Lower leg skin (tissue), 4 donors: ENCODE measurements at regions not wholly inside any gene's neighbourhood (a gene's known extent, or its start where the extent isn't known, plus 50 kb on each side); places are given as distances from the start of the nearest gene placed in this dataset.
"Not testable (repeated sequence)": the region's sequence is repeated elsewhere in the genome, so short reads cannot be mapped to it uniquely, and the experiment has no call there.

Source experiments
- DNase-seq, 2 donors: peaks; one replicate each; pipeline ENCODE4 v3.0.0-alpha.2; 2019; ENCODE audit warnings: low spot score in 2 of 2
- H3K4me3 ChIP-seq: fragments of 200-600 bp; sonication (generic); 2 replicates; pipeline ENCODE4 v1.5.1; 2017; ENCODE audit warnings: mild to moderate bottlenecking, low read depth; ENCODE audit not compliant: poor library complexity, severe bottlenecking
- CTCF ChIP-seq, 3 donors: fragments of 450-650 bp; IDR thresholded peaks; one replicate each; pipeline ENCODE4 v1.5.1; 2016; ENCODE audit warnings: antibody characterized with exemption in 3 of 3, mild to moderate bottlenecking in 3 of 3, moderate library complexity in 2 of 3
- POLR2A ChIP-seq, 2 donors: fragments of 450-650 bp; IDR thresholded peaks; one replicate each; pipeline ENCODE4 v1.6.1; 2016 to 2017; ENCODE audit warnings: antibody characterized with exemption in 2 of 2, mild to moderate bottlenecking in 1 of 2, moderate library complexity in 1 of 2
- WGBS, 2 donors: methylation state at CpG; one replicate each; pipeline ENCODE4 v1.1.5; 2018; 5-methylcytosine and 5-hydroxymethylcytosine counted together
- intact Hi-C: fragments of 100-400 bp; cut with DNase I; formaldehyde crosslinking; loops from one replicate; pipeline ENCODE4 v1.15.0; 2023; ENCODE audit warnings: low total_unique reads

- WGBS, 2 donors: 0 to 47% methylated on average over 1 of the region's 1 CpG
- intact Hi-C loops: no loop called here
- DNase-seq: no peak
- H3K4me3 ChIP-seq: no peak overlapping the region
- TF ChIP-seq POLR2A (IDR thresholded peaks at IDR 0.05) (no peak), CTCF (IDR thresholded peaks at IDR 0.05) (no peak)
These were observed 268.6 kb upstream of the PCDH18 start for GRCh38 chr4:137800861-137801260.

- TF ChIP-seq POLR2A (IDR thresholded peaks at IDR 0.05) (no peak), CTCF (IDR thresholded peaks at IDR 0.05) (no peak)
- intact Hi-C loops: no loop called here
- 20 to 22% methylated on average over 6 of the region's 6 CpGs for WGBS, 2 donors
- no peak for DNase-seq
- H3K4me3 ChIP-seq: no peak overlapping the region
These were observed 262.5 kb upstream of the PCDH18 start for GRCh38 chr4:137794764-137795254.

GRCh38 chr4:137789263-137789662, 257.0 kb upstream of the PCDH18 start:
- intact Hi-C loops: not testable (repeated sequence)

GRCh38 chr4:137783923-137784322, 251.6 kb upstream of the PCDH18 start:
- H3K4me3 ChIP-seq, intact Hi-C loops, DNase-seq: not testable (repeated sequence)
- WGBS, 2 donors: 79 to 96% methylated on average over 6 to 7 of the region's 7 CpGs

More at GRCh38 chr4:137789263-137789662, 257.0 kb upstream of the PCDH18 start:
- WGBS, 2 donors: 66 to 74% methylated on average over 3 of the region's 3 CpGs
- not testable (repeated sequence) for H3K4me3 ChIP-seq, DNase-seq

GRCh38 chr4:137775701-137776100, 243.4 kb upstream of the PCDH18 start:
- no peak for TF ChIP-seq POLR2A (IDR thresholded peaks at IDR 0.05)
- intact Hi-C loops: no loop called here
- DNase-seq: no peak
- no peak overlapping the region for H3K4me3 ChIP-seq
- 65% methylated on average over 3 of the region's 3 CpGs for WGBS, 2 donors

GRCh38 chr4:137774501-137774900, 242.2 kb upstream of the PCDH18 start:
- DNase-seq: no peak
- intact Hi-C loops: no loop called here
- no peak overlapping the region for H3K4me3 ChIP-seq
- TF ChIP-seq CTCF (IDR thresholded peaks at IDR 0.05): no peak
- TF ChIP-seq POLR2A (IDR thresholded peaks at IDR 0.05): no peak

- no peak for DNase-seq
- WGBS, 2 donors: 93 to 96% methylated on average over 1 of the region's 1 CpG
- TF ChIP-seq POLR2A (IDR thresholded peaks at IDR 0.05) (no peak), CTCF (IDR thresholded peaks at IDR 0.05) (no peak)
- intact Hi-C loops: loop anchor here (5.0 kb wide), 1 partner anchor 812 kb away; no protein-coding TSS in a partner anchor
- H3K4me3 ChIP-seq: no peak overlapping the region
These were observed 236.6 kb upstream of the PCDH18 start for GRCh38 chr4:137768881-137769280.
